ENCODE measurements at regions not wholly inside any gene's neighbourhood (a gene's known extent, or its start where the extent isn't known, plus 50 kb on each side); places are given as distances from the start of the nearest gene placed in this dataset.

DNA sequence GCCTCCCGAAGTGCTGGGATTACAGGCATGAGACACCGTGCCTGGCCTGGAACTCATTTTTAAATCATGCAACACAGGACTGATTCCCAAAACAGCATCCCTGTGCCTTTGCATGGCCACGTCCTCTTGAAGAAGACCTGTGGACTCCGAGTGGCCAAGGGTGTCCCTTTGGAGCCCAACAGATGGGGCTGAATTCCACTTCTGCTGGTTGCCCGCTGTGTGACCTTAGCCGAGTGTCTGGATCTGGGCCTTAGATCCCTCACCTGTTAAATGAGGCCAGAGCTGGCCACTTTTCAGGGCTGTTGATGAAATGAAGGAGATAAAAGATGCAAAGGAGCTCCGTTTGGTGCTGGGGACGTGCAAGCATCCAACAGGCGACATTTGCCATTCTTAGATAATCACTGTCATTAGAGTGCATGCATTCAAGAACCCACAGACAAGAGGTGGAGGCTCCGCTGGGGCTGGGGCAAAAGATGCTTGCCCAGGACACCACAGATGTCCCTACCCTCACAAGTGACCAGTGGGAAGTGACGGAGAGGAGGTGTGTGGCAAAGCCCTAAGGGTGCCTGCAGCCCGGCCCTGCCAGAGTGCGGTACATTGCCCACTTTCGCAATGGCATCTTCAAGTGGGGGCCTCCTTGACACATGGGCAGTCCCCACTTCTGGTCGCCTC is 354.1 kb upstream of the TNRC6C start:
- POLR2A ChIA-PET: no interaction called here
- CTCF ChIA-PET: no interaction called here

GRCh38 chr17:77604973-77605313 is 353.6 kb upstream of the TNRC6C start:
- DNase-seq: no peak
- Histone ChIP-seq H3K27ac (ENCODE audit: insufficient read depth in 1 of 2, low read depth in 1 of 2, low read length in 2 of 2, poor library complexity in 1 of 2, severe bottlenecking in 2 of 2) (no peak overlapping the region), H3K36me3 (ENCODE audit: control insufficient read depth in 4 of 4, insufficient read depth in 4 of 4, low read length in 3 of 4) (no peaks in the 10 kb centered on the region), H3K27me3 (replicated peaks in 2 of 5; ENCODE audit: control insufficient read depth in 4 of 5, insufficient read depth in 5 of 5, low read length in 4 of 5) (no peaks in the 10 kb centered on the region), H3K4me1 (ENCODE audit: control extremely low read depth in 1 of 4, control insufficient read depth in 4 of 4, insufficient read depth in 4 of 4, low read length in 3 of 4) (peaks cover 0 to 30% (median 16%) of the 10 kb centered on the region in 4 experiments), H3K4me3 (ENCODE audit: control insufficient read depth in 1 of 7, extremely low read depth in 1 of 7, insufficient read depth in 4 of 7, low read depth in 2 of 7, low read length in 6 of 7) (no peak overlapping the region), H3K9me3 (ENCODE audit: control extremely low read depth in 1 of 5, control insufficient read depth in 4 of 5, insufficient read depth in 2 of 5, low read depth in 1 of 5, low read length in 4 of 5) (no peaks in the 10 kb centered on the region)
- CTCF ChIA-PET: no interaction called here
- POLR2A ChIA-PET: no interaction called here
- WGBS (ENCODE audit: insufficient coverage): 100% methylated on average over 2 of the region's 3 CpGs

More for the DNA sequence above, 354.1 kb upstream of the TNRC6C start:
- Histone ChIP-seq H3K36me3 (ENCODE audit: control insufficient read depth in 4 of 4, insufficient read depth in 4 of 4, low read length in 3 of 4) (no peaks in the 10 kb centered on the region), H3K4me3 (ENCODE audit: control insufficient read depth in 1 of 7, extremely low read depth in 1 of 7, insufficient read depth in 4 of 7, low read depth in 2 of 7, low read length in 6 of 7) (no peak overlapping the region), H3K4me1 (ENCODE audit: control extremely low read depth in 1 of 4, control insufficient read depth in 4 of 4, insufficient read depth in 4 of 4, low read length in 3 of 4) (peaks cover 0 to 25% (median 12%) of the 10 kb centered on the region in 4 experiments), H3K27ac (ENCODE audit: insufficient read depth in 1 of 2, low read depth in 1 of 2, low read length in 2 of 2, poor library complexity in 1 of 2, severe bottlenecking in 2 of 2) (no peak overlapping the region), H3K9me3 (ENCODE audit: control extremely low read depth in 1 of 5, control insufficient read depth in 4 of 5, insufficient read depth in 2 of 5, low read depth in 1 of 5, low read length in 4 of 5) (no peaks in the 10 kb centered on the region), H3K27me3 (replicated peaks in 2 of 5; ENCODE audit: control insufficient read depth in 4 of 5, insufficient read depth in 5 of 5, low read length in 4 of 5) (no peaks in the 10 kb centered on the region)
- DNase-seq: no peak
- 96% methylated on average over 11 of the region's 15 CpGs for WGBS (ENCODE audit: insufficient coverage)

- peaks cover 2 to 27% (median 21%) of the 10 kb centered on the region in 4 experiments for H3K4me1 ChIP-seq (ENCODE audit: control extremely low read depth in 1 of 4, control insufficient read depth in 4 of 4, insufficient read depth in 4 of 4, low read length in 3 of 4)
- CTCF ChIA-PET: interaction anchor here (0.9 to 1.4 kb wide), 3 partner anchors 10 to 64 kb away, joined by 3 to 5 read pairs (median 3); no protein-coding TSS in a partner anchor
- POLR2A ChIA-PET: no interaction called here
- H3K27ac ChIP-seq (ENCODE audit: insufficient read depth in 1 of 2, low read depth in 1 of 2, low read length in 2 of 2, poor library complexity in 1 of 2, severe bottlenecking in 2 of 2): no peak overlapping the region
- DNase-seq: no peak
- H3K9me3 ChIP-seq (ENCODE audit: control extremely low read depth in 1 of 5, control insufficient read depth in 4 of 5, insufficient read depth in 2 of 5, low read depth in 1 of 5, low read length in 4 of 5): no peaks in the 10 kb centered on the region
- no peaks in the 10 kb centered on the region for H3K27me3 ChIP-seq (replicated peaks in 2 of 5; ENCODE audit: control insufficient read depth in 4 of 5, insufficient read depth in 5 of 5, low read length in 4 of 5)
- 99% methylated on average over 12 of the region's 12 CpGs for WGBS (ENCODE audit: insufficient coverage)
- no peaks in the 10 kb centered on the region for H3K36me3 ChIP-seq (ENCODE audit: control insufficient read depth in 4 of 4, insufficient read depth in 4 of 4, low read length in 3 of 4)
- no peak overlapping the region for H3K4me3 ChIP-seq (ENCODE audit: control insufficient read depth in 1 of 7, extremely low read depth in 1 of 7, insufficient read depth in 4 of 7, low read depth in 2 of 7, low read length in 6 of 7)
Measured at GRCh38 chr17:77606146-77606864, 352.2 kb upstream of the TNRC6C start.

DNA sequence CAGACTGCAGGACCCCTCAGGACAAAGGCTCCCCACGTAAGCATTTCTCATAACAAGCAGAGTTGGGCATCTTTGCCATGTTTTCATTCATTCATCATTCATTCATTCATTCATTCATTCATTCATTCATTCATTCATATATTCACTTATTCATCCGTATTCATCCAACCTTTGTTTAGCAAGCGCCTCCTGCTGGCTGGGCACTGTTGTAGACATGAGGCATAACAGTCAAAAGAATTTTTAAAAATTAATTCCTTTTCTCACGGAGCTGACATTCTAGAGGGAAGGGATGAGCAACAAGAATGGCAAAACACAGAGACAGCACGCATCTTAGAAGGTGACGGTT is 351.7 kb upstream of the TNRC6C start:
- ChIA-PET POLR2A (no interaction called here), CTCF (interaction anchor here (0.9 to 1.4 kb wide), 3 partner anchors 11 to 65 kb away, joined by 3 to 5 read pairs (median 3); no protein-coding TSS in a partner anchor)
- H3K9me3 ChIP-seq (ENCODE audit: control extremely low read depth in 1 of 5, control insufficient read depth in 4 of 5, insufficient read depth in 2 of 5, low read depth in 1 of 5, low read length in 4 of 5): no peaks in the 10 kb centered on the region
- H3K4me1 ChIP-seq (ENCODE audit: control extremely low read depth in 1 of 4, control insufficient read depth in 4 of 4, insufficient read depth in 4 of 4, low read length in 3 of 4): peaks cover 4 to 27% (median 22%) of the 10 kb centered on the region in 4 experiments
- H3K4me3 ChIP-seq (ENCODE audit: control insufficient read depth in 1 of 7, extremely low read depth in 1 of 7, insufficient read depth in 4 of 7, low read depth in 2 of 7, low read length in 6 of 7): no peak overlapping the region
- DNase-seq: peak in 2 of 3 donors; percentile 36 to 37
- H3K27ac ChIP-seq (ENCODE audit: insufficient read depth in 1 of 2, low read depth in 1 of 2, low read length in 2 of 2, poor library complexity in 1 of 2, severe bottlenecking in 2 of 2): no peak overlapping the region
- H3K27me3 ChIP-seq (replicated peaks in 2 of 5; ENCODE audit: control insufficient read depth in 4 of 5, insufficient read depth in 5 of 5, low read length in 4 of 5): no peaks in the 10 kb centered on the region
- no peaks in the 10 kb centered on the region for H3K36me3 ChIP-seq (ENCODE audit: control insufficient read depth in 4 of 4, insufficient read depth in 4 of 4, low read length in 3 of 4)
- WGBS (ENCODE audit: insufficient coverage): 100% methylated on average over 3 of the region's 6 CpGs

DNA sequence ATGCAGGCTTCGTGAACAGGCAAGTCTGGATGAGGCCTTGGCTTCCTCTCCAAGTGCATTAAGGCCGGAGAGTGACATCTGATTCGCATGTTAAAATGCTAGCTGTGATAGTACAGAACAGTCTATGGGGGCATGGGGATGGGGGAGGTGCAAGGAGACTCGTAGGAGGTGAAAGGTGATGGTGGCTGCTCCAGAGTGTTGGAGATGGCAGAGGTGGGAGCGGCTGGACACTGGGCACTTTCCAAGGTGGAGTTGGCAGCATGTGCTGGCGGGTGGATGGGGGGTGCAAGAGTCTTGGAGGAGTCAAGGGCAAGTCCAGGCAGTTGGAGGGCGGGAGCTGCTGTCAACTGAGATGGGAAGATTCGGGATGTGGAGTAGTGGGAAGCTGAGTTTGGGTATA is 350.9 kb upstream of the TNRC6C start:
- Histone ChIP-seq H3K27me3 (replicated peaks in 2 of 5; ENCODE audit: control insufficient read depth in 4 of 5, insufficient read depth in 5 of 5, low read length in 4 of 5) (no peaks in the 10 kb centered on the region), H3K4me1 (ENCODE audit: control extremely low read depth in 1 of 4, control insufficient read depth in 4 of 4, insufficient read depth in 4 of 4, low read length in 3 of 4) (peaks cover 4 to 26% (median 22%) of the 10 kb centered on the region in 4 experiments), H3K27ac (ENCODE audit: insufficient read depth in 1 of 2, low read depth in 1 of 2, low read length in 2 of 2, poor library complexity in 1 of 2, severe bottlenecking in 2 of 2) (no peak overlapping the region), H3K4me3 (ENCODE audit: control insufficient read depth in 1 of 7, extremely low read depth in 1 of 7, insufficient read depth in 4 of 7, low read depth in 2 of 7, low read length in 6 of 7) (no peak overlapping the region), H3K9me3 (ENCODE audit: control extremely low read depth in 1 of 5, control insufficient read depth in 4 of 5, insufficient read depth in 2 of 5, low read depth in 1 of 5, low read length in 4 of 5) (no peaks in the 10 kb centered on the region), H3K36me3 (ENCODE audit: control insufficient read depth in 4 of 4, insufficient read depth in 4 of 4, low read length in 3 of 4) (no peaks in the 10 kb centered on the region)
- 99% methylated on average over 8 of the region's 8 CpGs for WGBS (ENCODE audit: insufficient coverage)
- ChIA-PET POLR2A (no interaction called here), CTCF (interaction anchor here (1.3 to 1.4 kb wide), 2 partner anchors 11 to 66 kb away, joined by 3 to 5 read pairs; no protein-coding TSS in a partner anchor)
- no peak for DNase-seq

- CTCF ChIA-PET: interaction anchor here (1.7 to 2.6 kb wide), 2 partner anchors 61 to 66 kb away, joined by 6 read pairs; no protein-coding TSS in a partner anchor
- WGBS (ENCODE audit: insufficient coverage): 100% methylated on average over 6 of the region's 10 CpGs
- Histone ChIP-seq H3K4me1 (ENCODE audit: control extremely low read depth in 1 of 4, control insufficient read depth in 4 of 4, insufficient read depth in 4 of 4, low read length in 3 of 4) (peaks cover 4 to 26% (median 22%) of the 10 kb centered on the region in 4 experiments), H3K9me3 (ENCODE audit: control extremely low read depth in 1 of 5, control insufficient read depth in 4 of 5, insufficient read depth in 2 of 5, low read depth in 1 of 5, low read length in 4 of 5) (no peaks in the 10 kb centered on the region), H3K36me3 (ENCODE audit: control insufficient read depth in 4 of 4, insufficient read depth in 4 of 4, low read length in 3 of 4) (no peaks in the 10 kb centered on the region), H3K4me3 (ENCODE audit: control insufficient read depth in 1 of 7, extremely low read depth in 1 of 7, insufficient read depth in 4 of 7, low read depth in 2 of 7, low read length in 6 of 7) (no peak overlapping the region), H3K27me3 (replicated peaks in 2 of 5; ENCODE audit: control insufficient read depth in 4 of 5, insufficient read depth in 5 of 5, low read length in 4 of 5) (no peaks in the 10 kb centered on the region), H3K27ac (ENCODE audit: insufficient read depth in 1 of 2, low read depth in 1 of 2, low read length in 2 of 2, poor library complexity in 1 of 2, severe bottlenecking in 2 of 2) (no peak overlapping the region)
- DNase-seq: no peak
- POLR2A ChIA-PET: no interaction called here
Measured at GRCh38 chr17:77608431-77608830, 350.1 kb upstream of the TNRC6C start.
